NCI-H2196 (cell line): ENCODE measurements at regions not wholly inside any gene's neighbourhood (a gene's known extent, or its start where the extent isn't known, plus 50 kb on each side); places are given as distances from the start of the nearest gene placed in this dataset.
"Not testable (repeated sequence)": the region's sequence is repeated elsewhere in the genome, so short reads cannot be mapped to it uniquely, and the experiment has no call there.

Source experiments
- DNase-seq: peaks from one replicate; lab custom pipeline; 2025; ENCODE audit not compliant: unreplicated experiment; lab: John Stamatoyannopoulos, UW

GRCh38 chr6:144392536-144392935 lies 107.4 kb downstream of the UTRN start:
- no peak for DNase-seq

DNA sequence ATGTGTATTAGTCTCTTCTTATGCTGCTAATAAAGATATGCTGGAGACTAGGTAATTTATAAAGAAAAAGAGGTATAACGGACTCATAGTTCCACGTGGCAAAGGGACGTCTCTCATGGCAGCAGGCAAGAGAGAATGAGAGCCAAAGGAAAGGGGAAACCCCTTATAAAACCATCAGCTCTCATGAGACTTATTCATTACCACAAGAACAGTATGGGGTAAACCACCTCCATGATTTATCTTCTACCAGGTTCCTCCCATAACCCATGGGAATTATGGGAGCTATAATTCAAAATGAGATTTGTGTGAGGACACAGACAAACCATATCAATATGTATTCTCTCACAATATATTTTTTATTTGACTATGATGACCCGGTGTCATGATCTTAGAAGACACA lies 109.1 kb downstream of the UTRN start:
- DNase-seq: no peak

- no peak for DNase-seq
These were observed 109.9 kb downstream of the UTRN start for GRCh38 chr6:144395014-144395413.

- DNase-seq: no peak
These were observed 110.7 kb downstream of the UTRN start for GRCh38 chr6:144395826-144396225.

DNA sequence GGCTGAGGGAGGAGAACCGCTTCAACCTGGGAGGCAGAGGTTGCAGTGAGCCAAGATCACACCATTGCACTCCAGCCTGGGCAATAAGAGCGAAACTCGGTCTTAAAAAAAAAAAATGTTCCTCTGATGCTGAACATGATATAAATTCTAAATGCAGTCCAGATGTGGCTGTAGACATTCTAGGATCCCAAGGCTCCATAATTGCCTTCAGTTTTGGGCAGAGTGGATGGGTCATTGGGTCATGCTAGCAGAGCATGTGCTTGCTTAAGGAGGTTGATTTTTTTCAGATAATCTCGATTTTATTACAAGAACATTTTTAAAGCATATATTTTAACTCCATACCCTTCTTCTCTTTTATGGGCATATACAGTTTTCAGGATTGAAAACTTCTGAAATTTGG lies 112.0 kb downstream of the UTRN start:
- no peak for DNase-seq

- no peak for DNase-seq
These were observed 115.2 kb downstream of the UTRN start for GRCh38 chr6:144400321-144400720.

DNA sequence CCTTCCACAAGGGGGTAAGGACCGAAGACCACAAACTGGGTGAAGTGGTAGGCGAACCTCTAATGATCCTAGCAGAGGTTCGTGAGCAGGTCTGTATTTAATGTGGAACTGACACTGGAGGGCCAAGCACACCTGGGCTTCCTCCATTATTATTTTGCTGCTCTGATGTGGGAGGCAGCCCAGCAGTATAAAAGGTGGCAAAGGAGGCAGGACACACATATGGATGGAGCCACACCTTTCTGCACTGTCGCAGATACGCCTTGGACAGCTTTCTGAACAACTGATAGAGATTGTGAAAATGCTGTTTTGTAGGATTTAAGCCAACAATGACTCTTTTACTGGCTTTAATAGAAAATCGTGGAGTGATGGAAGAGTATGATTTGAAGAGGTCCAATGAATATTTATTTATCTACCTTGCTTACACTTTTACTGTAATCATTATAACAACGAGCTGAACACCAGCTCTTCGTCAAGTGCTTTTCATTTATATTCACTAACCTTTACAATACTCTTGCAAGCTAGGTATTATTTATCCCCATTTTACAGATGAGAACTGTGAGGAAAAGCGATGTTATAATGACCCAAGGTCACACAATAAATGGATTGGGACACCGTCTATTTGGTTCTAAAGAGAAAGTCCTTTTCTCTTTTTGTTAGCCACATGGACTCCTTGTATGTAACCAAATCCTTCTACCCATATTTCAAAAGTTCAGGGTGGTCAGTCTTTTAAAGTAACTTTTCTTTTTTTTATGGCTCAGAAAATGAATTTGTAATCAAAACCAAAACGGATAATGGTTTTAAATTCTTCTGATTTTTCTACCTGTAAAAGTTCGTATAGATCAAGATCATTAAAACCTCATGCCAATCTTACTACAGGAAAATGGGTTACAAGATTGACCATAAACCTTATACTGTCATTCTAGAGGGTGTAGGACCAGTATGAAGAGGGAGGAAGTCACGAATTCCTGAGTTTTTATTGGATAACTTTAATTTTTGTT lies 116.9 kb downstream of the UTRN start:
- DNase-seq: no peak

DNA sequence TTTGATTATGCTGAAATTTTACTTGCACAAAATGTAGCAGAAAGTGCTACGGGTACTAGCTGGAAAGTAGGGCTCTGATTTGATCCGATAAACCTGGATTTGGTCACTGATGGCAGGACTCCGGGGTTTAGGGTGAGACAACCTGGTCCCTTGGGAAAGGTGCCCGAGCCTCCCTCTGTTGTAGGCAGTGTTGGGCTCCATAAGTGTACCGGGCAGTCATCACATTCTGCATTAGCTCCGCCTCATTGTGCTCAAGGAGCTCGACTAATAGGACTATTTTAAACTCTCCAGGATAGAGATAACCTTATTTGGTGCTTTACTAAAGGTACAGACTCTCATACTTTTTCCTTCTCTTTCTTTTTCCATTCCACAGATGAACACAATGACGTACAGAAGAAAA lies 117.6 kb downstream of the UTRN start:
- DNase-seq: no peak

- no peak for DNase-seq
These were observed 120.0 kb downstream of the UTRN start for GRCh38 chr6:144405163-144405562.

GRCh38 chr6:144406796-144407195 lies 121.7 kb downstream of the UTRN start:
- no peak for DNase-seq

DNA sequence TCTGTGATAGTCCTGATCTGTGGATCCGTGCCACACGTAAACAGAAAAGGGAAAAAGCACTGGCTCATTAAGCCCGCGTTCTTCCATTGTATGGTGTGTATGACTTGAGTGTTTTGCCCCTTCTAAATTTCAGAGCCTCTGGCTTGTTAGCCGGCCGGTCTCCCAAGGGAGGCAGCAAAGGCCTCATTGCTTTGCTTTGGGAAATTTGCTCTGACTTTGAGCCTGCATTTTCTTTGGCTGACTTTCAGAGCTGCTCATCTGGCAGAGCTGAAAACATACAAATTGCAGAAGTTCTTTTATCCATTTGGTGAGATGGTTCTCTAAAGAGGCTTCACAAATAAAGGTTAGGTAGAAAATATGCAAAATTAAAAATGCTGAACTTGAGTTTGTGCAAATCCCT lies 123.0 kb downstream of the UTRN start:
- DNase-seq: no peak

GRCh38 chr6:144410059-144410458 lies 124.9 kb downstream of the UTRN start:
- no peak for DNase-seq

- not testable (repeated sequence) for DNase-seq
These were observed 125.4 kb downstream of the UTRN start for GRCh38 chr6:144410574-144410973.

- no peak for DNase-seq
These were observed 126.5 kb downstream of the UTRN start for GRCh38 chr6:144411531-144412165.

DNA sequence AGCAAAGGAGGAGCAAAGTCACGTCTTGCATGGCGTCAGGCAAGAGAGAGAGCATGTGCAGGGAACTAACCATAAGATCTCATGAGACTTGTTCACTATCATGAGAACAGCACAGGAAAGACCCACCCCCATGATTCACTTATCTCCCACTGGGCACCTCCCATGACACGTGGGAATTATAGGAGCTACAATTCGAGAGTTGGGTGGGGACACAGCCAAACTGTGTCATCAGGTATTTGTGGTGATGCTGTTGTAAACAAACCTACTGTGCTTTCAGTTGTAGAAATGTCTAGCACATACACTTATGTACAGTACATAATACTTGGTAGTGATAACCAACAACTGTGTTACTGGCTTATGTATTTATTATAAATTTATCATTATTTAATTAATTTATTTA lies 128.3 kb downstream of the UTRN start:
- DNase-seq: no peak

- no peak for DNase-seq
These were observed 129.9 kb downstream of the UTRN start for GRCh38 chr6:144415014-144415413.

DNA sequence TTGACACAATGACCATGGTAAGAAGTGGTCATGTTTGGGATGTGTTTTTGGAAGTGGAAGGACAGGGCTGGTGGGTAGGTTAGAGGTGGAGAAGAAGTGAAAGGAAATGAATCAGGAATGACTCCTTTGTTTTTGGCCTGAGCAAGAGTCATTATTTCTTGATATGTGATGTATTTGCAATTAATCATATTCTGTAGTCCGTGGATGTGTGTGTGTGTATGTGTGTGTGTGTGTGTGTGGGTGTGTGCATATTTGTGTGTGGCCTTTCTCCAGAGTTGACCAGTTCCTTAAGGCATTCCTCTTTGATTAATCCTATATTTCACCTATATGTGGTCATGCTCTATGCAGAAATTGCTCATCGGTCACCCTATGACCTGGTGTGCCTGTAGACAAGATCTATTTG lies 130.7 kb downstream of the UTRN start:
- DNase-seq: no peak

DNA sequence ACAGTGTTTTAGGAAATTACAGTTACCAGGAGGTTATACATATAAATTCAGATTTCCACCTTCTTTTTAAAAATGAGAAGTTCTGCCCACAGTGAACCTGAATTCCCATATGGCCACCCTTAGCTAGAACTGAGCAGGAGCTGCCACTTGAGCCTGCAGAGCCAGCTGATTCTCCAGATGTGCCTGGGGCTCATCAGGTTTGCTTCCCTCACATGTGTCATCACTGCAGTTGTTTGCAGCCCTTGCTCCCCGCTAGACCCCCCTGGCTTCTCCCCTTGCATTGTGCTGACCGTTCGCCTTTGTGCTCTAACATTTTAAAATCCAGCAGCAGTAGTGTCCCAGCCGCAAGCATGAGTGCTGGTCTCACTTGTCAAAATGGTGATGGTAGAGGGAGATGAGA lies 131.1 kb downstream of the UTRN start:
- no peak for DNase-seq

DNA sequence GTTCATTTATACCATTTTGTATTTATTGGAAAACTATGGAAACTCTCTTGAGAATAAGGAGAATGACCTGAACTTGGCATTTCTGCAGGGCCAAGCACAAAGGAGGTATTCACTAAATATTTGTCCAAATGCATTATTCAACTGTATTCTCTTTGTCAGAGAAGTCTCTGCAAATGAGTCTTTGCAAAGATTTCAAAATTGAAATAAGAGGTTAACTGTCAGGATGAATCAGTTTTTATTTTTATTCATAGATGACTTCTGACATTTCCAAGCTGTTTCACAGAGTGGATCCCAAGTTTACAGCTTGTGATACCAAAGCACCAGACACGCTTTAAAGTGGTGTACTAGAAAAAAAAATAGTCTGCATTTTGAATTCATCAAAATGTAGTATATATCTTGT lies 131.6 kb downstream of the UTRN start:
- DNase-seq: no peak

GRCh38 chr6:144417681-144418080 lies 132.5 kb downstream of the UTRN start:
- DNase-seq: no peak

- no peak for DNase-seq
These were observed 133.9 kb downstream of the UTRN start for GRCh38 chr6:144418959-144419545.

DNA sequence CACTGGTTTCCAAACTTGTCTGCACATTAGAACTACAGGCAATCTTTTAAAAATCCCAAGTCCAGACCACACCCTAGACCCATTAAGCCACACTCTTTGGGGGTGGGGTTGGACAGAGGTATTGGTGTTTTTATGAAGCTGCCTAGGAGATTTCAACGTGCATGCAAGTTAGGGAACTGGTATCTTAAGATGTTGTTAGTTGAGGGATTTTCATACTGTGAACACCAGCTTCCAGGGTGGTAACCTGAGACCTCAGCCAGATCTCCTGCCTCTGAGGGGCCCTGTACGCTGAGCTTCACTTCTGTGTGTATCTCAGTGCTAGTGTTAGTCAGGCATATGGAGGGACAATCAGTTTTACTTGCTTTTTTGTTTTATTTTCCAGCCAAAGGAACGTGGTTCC lies 138.0 kb downstream of the UTRN start:
- no peak for DNase-seq
